Fibroblast of the aortic adventitia (primary cell): ENCODE measurements at regions not wholly inside any gene's neighbourhood (a gene's known extent, or its start where the extent isn't known, plus 50 kb on each side); places are given as distances from the start of the nearest gene placed in this dataset.

ENCODE experiments used
- DNase-seq: peaks from one replicate; pipeline ENCODE4 v3.0.0-alpha.2; 2010; ENCODE audit warnings: low read depth
- H3K4me3 ChIP-seq: 2 replicates; pipeline ENCODE4 v1.5.1; 2011; ENCODE audit warnings: low read depth, mild to moderate bottlenecking, control low read depth, low read length, moderate library complexity
- TF ChIP-seq, protein P1 (sequence below): IDR thresholded peaks from 2 replicates; pipeline ENCODE4 v1.5.1; 2011; ENCODE audit warnings: mild to moderate bottlenecking, low read length, control low read depth, inconsistent platforms; ENCODE audit not compliant: insufficient read depth

DNA sequence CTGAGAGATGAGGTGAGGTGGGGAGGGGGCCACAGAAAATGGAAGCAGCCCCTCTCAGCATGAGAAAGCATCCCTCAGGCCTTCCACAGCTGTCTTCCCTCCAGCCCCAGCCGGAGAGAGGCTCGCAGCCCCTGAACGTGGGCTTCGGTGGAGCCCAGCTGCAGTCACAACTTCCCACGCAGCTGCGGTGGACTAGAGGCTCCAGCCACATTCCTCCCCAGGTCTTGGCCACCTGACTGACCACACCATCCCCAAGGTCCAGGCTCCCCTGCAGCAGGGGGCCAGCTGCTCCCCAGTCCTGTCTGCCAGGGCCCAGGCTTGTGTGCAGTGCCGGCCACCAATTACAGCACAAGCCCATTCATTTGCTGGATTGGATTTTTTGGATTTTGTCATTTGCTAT is 212.3 kb upstream of the BCOR start:
- no peak for DNase-seq
- no peak overlapping the region for H3K4me3 ChIP-seq
- TF ChIP-seq, protein P1, sequence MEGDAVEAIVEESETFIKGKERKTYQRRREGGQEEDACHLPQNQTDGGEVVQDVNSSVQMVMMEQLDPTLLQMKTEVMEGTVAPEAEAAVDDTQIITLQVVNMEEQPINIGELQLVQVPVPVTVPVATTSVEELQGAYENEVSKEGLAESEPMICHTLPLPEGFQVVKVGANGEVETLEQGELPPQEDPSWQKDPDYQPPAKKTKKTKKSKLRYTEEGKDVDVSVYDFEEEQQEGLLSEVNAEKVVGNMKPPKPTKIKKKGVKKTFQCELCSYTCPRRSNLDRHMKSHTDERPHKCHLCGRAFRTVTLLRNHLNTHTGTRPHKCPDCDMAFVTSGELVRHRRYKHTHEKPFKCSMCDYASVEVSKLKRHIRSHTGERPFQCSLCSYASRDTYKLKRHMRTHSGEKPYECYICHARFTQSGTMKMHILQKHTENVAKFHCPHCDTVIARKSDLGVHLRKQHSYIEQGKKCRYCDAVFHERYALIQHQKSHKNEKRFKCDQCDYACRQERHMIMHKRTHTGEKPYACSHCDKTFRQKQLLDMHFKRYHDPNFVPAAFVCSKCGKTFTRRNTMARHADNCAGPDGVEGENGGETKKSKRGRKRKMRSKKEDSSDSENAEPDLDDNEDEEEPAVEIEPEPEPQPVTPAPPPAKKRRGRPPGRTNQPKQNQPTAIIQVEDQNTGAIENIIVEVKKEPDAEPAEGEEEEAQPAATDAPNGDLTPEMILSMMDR, result no peak

DNA sequence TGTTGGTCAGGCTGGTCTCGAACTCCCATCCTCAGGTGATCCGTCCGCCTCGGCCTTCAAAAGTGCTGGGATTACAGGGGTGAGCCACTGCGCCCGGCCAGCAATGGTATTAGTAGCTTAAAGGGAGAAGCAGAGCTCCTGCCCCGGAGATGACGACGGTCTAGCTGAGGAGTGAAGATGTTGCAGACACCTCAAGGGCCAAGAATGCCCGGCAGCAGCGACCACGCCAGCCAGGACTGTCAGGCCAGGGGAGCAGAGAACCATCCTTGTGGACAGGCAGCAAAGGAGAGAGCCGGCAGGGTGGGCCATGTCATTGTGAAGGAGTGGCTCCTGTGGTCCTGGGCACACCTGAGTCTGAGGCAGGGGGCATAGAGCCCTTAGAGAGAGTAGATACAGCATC is 210.1 kb upstream of the BCOR start:
- no peak overlapping the region for H3K4me3 ChIP-seq
- TF ChIP-seq, protein P1, result no peak
- no peak for DNase-seq

DNA sequence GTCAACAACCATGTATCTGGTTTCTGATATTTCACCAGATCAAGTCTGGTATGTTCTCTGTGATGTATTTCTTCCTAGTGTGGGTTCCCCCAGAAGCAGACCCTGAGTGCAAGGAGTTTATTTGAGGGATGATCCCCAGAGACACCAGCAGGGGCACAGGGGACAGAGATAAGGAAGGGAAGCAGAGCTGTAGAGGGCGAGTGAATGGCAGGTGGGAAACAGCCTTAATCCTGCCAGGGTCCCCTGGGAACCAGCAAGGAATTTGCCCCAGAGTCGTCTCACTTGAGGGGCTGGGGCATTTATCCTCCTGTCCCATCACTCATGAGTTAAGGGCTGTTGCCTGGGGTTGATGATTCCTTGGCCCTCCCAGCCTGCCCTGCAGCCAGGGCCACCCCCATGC is 206.4 kb upstream of the BCOR start:
- TF ChIP-seq, protein P1, result no peak
- H3K4me3 ChIP-seq, result no peak overlapping the region
- no peak for DNase-seq

DNA sequence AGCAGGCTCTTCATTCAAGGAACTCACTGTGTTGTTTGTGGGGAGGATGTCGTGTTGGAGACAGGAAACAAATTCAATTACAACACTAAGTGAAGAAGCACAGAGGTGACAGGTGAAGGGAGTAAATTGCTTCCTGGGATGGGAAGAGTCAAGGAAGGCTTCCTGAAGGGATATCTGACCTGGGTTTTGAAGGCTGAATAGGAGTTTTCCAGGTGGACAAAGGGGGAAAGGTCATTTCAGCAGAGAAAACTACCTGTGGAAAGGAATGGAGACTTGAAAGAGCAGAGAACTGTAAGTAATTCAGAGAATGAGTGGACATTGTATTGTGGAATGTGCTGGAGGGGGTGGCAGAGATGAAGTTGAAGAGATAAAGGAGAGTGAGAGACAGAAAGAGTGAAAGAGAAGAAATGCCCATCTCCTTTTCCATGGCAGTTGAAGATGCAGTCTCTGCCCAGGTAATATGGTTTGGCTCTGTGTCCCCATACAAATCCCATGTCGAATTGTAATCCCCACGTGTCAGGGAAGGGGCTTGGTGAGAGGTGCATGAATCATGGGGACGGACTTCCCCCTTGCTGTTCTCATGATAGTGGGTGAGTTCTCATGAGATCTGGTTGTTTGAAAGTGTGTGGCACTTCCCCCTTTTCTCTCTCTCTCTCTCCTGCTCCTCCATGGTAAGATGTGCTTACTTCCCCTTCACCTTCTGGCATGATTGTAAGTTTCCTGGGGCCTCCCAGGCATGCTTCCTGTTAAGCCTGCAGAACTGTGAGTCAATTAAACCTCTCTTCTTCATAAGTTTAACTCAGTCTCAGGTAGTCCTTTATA is 205.7 kb upstream of the BCOR start:
- TF ChIP-seq, protein P1, result no peak
- no peak for DNase-seq
- H3K4me3 ChIP-seq, result no peak overlapping the region

DNA sequence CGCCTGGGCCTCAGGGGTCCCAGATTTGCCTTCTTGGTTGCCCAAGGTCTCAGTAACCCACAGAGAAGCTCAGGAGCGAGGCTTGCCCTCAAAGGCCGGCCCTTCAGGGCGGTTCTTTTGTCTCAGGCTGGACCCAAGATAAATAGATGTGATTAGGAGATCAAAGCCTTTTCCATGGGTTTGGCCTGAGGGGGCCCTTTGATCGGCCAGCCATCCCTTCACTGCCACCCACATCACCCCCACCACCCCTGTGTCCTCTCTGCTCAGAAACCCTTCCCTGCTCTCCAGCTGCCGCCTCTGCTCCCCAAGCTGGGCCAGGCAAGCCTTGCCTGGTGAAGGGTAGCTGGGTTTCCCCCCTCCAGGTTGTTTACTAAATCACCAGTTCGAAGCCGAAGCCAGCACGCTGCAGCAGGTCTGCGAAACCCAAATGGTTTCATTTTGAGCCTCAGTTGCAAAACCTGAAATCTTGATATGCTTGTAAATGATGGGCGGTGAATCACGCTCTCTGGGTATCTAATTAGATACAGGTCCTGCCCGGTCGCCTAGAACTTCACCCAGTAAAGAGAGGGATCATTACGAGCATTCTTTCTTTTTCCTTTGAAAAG is 202.6 kb upstream of the BCOR start:
- DNase-seq, result no peak
- TF ChIP-seq, protein P1, result no peak
- H3K4me3 ChIP-seq, result no peak overlapping the region

GRCh38 chrX:40299641-40300046 is 201.9 kb upstream of the BCOR start:
- no peak for DNase-seq
- TF ChIP-seq, protein P1, result no peak
- no peak overlapping the region for H3K4me3 ChIP-seq
